Cardiac muscle cell (in vitro differentiated cells and primary cell): ENCODE measurements at regions not wholly inside any gene's neighbourhood (a gene's known extent, or its start where the extent isn't known, plus 50 kb on each side); places are given as distances from the start of the nearest gene placed in this dataset.
A peak's percentile ranks its signal among the peaks of the same experiment; 100 is the strongest.

Experiments
- DNase-seq, 2 donors: peaks; one replicate each; pipeline versions ENCODE4 v3.0.0 to v3.0.0-alpha.2; 2010 to 2017; ENCODE audit warnings: low read depth in 1 of 2, low spot score in 1 of 2
- H3K27ac ChIP-seq: fragments of 200-600 bp; sonication (generic); 2 replicates; pipeline ENCODE4 v1.5.1; 2016
- H3K27me3 ChIP-seq: fragments of 200-600 bp; sonication (generic); 2 replicates; pipeline ENCODE4 v1.6.0; 2016; ENCODE audit warnings: control low read depth
- H3K36me3 ChIP-seq: fragments of 200-600 bp; sonication (generic); 2 replicates; pipeline ENCODE4 v1.5.1; 2016; ENCODE audit warnings: control low read depth
- H3K4me1 ChIP-seq: fragments of 200-600 bp; sonication (generic); 2 replicates; pipeline ENCODE4 v1.8.1; 2017; ENCODE audit warnings: low read depth, mild to moderate bottlenecking, mixed run types
- H3K4me3 ChIP-seq: fragments of 200-600 bp; sonication (generic); 2 replicates; pipeline ENCODE4 v1.5.1; 2016; ENCODE audit warnings: mild to moderate bottlenecking
- H3K9me3 ChIP-seq: fragments of 200-600 bp; sonication (generic); 2 replicates; pipeline ENCODE4 v1.5.1; 2017; ENCODE audit warnings: low read depth, mild to moderate bottlenecking, control low read depth
- CTCF ChIP-seq: IDR thresholded peaks from 2 replicates; pipeline ENCODE4 v1.5.1; 2012; ENCODE audit warnings: low read depth, mild to moderate bottlenecking, low read length

GRCh38 chr14:83856334-83856733 lies 1673.6 kb upstream of the FLRT2 start:
- Histone ChIP-seq H3K27me3 (no peaks in the 10 kb centered on the region), H3K9me3 (no peaks in the 10 kb centered on the region)

DNA sequence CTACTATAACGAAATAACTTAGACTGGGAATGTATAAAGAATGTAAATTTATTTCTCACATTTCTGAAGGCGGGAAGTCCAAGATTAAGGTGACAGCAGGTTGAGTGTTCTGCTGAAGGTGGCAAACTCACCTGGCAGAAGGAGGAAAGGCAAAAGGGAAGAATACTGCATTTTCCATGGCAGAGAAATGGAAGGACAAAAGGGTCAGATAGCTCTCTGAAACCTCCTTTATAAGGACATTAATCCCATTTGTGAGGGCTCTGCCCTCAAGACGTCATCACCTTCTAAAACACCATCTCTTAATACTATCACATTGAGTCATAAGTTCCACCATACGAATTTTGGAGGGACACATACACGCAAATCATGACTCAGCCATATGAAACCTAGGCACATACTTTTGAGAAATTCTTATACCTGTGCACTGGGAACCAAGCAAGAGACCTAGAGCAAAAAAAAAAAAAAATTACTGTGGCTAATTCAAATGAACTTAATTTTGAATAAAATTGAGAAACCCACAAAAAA lies 1669.3 kb upstream of the FLRT2 start:
- Histone ChIP-seq H3K27me3 (no peaks in the 10 kb centered on the region), H3K27ac (no peak overlapping the region), H3K4me3 (no peak overlapping the region), H3K4me1 (no peaks in the 10 kb centered on the region), H3K9me3 (no peaks in the 10 kb centered on the region), H3K36me3 (no peaks in the 10 kb centered on the region)
- DNase-seq, result no peak
- TF ChIP-seq CTCF, result no peak

More at GRCh38 chr14:83856334-83856733, 1673.6 kb upstream of the FLRT2 start:
- no peak for TF ChIP-seq CTCF
- no peak overlapping the region for H3K4me3 ChIP-seq
- no peaks in the 10 kb centered on the region for H3K36me3 ChIP-seq
- no peak overlapping the region for H3K27ac ChIP-seq
- no peaks in the 10 kb centered on the region for H3K4me1 ChIP-seq
- DNase-seq, result no peak

- Histone ChIP-seq H3K4me3 (no peak overlapping the region), H3K27me3 (no peaks in the 10 kb centered on the region), H3K9me3 (no peaks in the 10 kb centered on the region), H3K4me1 (no peaks in the 10 kb centered on the region), H3K27ac (no peak overlapping the region), H3K36me3 (no peaks in the 10 kb centered on the region)
- no peak for TF ChIP-seq CTCF
- no peak for DNase-seq
Observed at GRCh38 chr14:83863042-83863774, 1666.7 kb upstream of the FLRT2 start.

GRCh38 chr14:83864106-83864505 lies 1665.8 kb upstream of the FLRT2 start:
- Histone ChIP-seq H3K9me3 (no peaks in the 10 kb centered on the region), H3K4me3 (no peak overlapping the region), H3K4me1 (no peaks in the 10 kb centered on the region), H3K27ac (no peak overlapping the region), H3K36me3 (no peaks in the 10 kb centered on the region), H3K27me3 (no peaks in the 10 kb centered on the region)
- no peak for DNase-seq
- TF ChIP-seq CTCF, result no peak

DNA sequence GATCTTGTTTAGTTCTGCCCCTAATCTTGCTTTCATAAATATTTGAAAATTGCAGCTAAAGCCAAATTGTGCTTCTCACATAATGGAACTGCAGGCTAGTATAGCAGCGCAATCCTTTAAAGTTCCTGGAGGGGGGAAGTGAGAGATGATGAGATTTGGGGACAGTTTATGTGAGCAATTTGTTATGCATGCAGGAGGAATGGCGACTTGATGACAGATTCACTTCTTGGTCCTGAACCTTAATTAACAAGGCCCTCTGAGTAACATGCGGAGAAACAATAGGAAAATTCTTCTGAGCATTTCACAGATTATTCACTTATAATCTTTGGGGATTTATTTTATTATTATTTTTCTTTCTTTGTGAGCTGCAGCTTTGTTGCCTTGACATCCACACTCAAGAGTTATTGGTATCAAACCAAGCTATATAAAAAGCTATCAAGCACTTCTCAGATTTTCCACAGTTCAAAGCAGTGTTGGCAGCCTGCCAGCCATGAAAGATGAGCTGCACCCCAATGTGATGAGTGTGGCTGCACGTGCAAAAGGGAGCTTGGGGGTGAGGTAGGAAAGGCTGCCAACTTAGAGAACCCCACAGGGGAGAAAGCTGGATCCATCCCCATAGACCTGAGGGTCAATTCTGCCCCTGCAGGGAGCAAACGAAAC lies 1662.2 kb upstream of the FLRT2 start:
- Histone ChIP-seq H3K4me1 (no peaks in the 10 kb centered on the region), H3K36me3 (no peaks in the 10 kb centered on the region), H3K27ac (no peak overlapping the region), H3K9me3 (no peaks in the 10 kb centered on the region), H3K4me3 (no peak overlapping the region), H3K27me3 (no peaks in the 10 kb centered on the region)
- peak in 1 of 2 donors; percentile 1 for DNase-seq
- no peak for TF ChIP-seq CTCF
